HT-29 (cell line): ENCODE measurements at regions not wholly inside any gene's neighbourhood (a gene's known extent, or its start where the extent isn't known, plus 50 kb on each side); places are given as distances from the start of the nearest gene placed in this dataset.

Experiments used
- DNase-seq: peaks from one replicate; pipeline ENCODE4 v3.0.0-alpha.2; 2015; ENCODE audit warnings: low spot score

GRCh38 chr7:46452561-46453135 lies 531.6 kb upstream of the IGFBP3 start:
- DNase-seq, result no peak

GRCh38 chr7:46451846-46452245 lies 530.8 kb upstream of the IGFBP3 start:
- DNase-seq, result no peak

- DNase-seq, result no peak
Observed at GRCh38 chr7:46450886-46451285, 529.8 kb upstream of the IGFBP3 start.

GRCh38 chr7:46450425-46450824 lies 529.4 kb upstream of the IGFBP3 start:
- no peak for DNase-seq

GRCh38 chr7:46449743-46450142 lies 528.7 kb upstream of the IGFBP3 start:
- DNase-seq, result no peak

GRCh38 chr7:46448478-46448877 lies 527.4 kb upstream of the IGFBP3 start:
- no peak for DNase-seq

GRCh38 chr7:46446151-46446550 lies 525.1 kb upstream of the IGFBP3 start:
- DNase-seq, result no peak

- no peak for DNase-seq
Observed at GRCh38 chr7:46444256-46444655, 523.2 kb upstream of the IGFBP3 start.

- DNase-seq, result no peak
Observed at GRCh38 chr7:46440186-46440585, 519.1 kb upstream of the IGFBP3 start.

- peak; percentile 62 for DNase-seq
Observed at GRCh38 chr7:46432708-46433107, 511.6 kb upstream of the IGFBP3 start.

- no peak for DNase-seq
Observed at GRCh38 chr7:46428295-46428694, 507.2 kb upstream of the IGFBP3 start.

GRCh38 chr7:46424934-46425333 lies 503.9 kb upstream of the IGFBP3 start:
- no peak for DNase-seq

GRCh38 chr7:46421441-46422230 lies 500.6 kb upstream of the IGFBP3 start:
- no peak for DNase-seq

- no peak for DNase-seq
Observed at GRCh38 chr7:46414946-46415345, 493.9 kb upstream of the IGFBP3 start.

GRCh38 chr7:46411236-46411635 lies 490.2 kb upstream of the IGFBP3 start:
- no peak for DNase-seq

- no peak for DNase-seq
Observed at GRCh38 chr7:46407125-46407524, 486.1 kb upstream of the IGFBP3 start.

- peak; percentile 31 for DNase-seq
Observed at GRCh38 chr7:46397591-46397990, 476.5 kb upstream of the IGFBP3 start.

GRCh38 chr7:46396481-46396880 lies 475.4 kb upstream of the IGFBP3 start:
- no peak for DNase-seq

- DNase-seq, result no peak
Observed at GRCh38 chr7:46393142-46393541, 472.1 kb upstream of the IGFBP3 start.

GRCh38 chr7:46391231-46392201 lies 470.4 kb upstream of the IGFBP3 start:
- DNase-seq, result no peak

GRCh38 chr7:46390042-46390441 lies 469.0 kb upstream of the IGFBP3 start:
- DNase-seq, result no peak

GRCh38 chr7:46389146-46389545 lies 468.1 kb upstream of the IGFBP3 start:
- no peak for DNase-seq
